ENCODE measurements at regions not wholly inside any gene's neighbourhood (a gene's known extent, or its start where the extent isn't known, plus 50 kb on each side); places are given as distances from the start of the nearest gene placed in this dataset.

DNA sequence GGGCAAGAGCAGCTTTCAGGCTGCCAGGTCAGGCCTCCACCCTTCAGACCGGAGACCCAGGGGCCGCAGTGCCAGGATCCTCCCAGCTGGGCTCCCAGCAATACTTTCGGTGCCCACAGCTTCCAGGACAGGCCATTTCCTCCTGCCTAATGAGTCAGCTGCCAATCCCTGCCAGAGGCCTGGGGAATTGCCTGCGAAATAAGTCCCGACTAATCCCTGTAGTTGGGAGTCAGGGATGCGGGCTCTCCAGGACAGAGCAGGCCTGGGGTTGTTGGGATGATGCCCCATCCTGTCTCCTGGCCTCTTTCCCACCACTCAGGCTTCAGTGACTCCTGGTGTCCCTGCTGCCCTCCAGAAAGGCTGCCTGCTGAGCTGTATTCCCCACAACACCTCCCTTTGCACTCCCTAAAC is 143.5 kb upstream of the UNC5B start:
- no peak overlapping the region for H2AFZ ChIP-seq (ENCODE audit: insufficient read depth, low read depth, low read length, poor library complexity, severe bottlenecking)
- no peak overlapping the region for H3K4me2 ChIP-seq (replicated peaks; ENCODE audit: low read depth, low read length, poor library complexity, severe bottlenecking)
- no peaks in the 10 kb centered on the region for H3K79me2 ChIP-seq (ENCODE audit: control insufficient read depth, insufficient read depth, low read length)
- H3K4me1 ChIP-seq (ENCODE audit: control insufficient read depth in 2 of 2, insufficient read depth in 2 of 2, low read length in 2 of 2): no peaks in the 10 kb centered on the region
- H3K27me3 ChIP-seq (replicated peaks in 1 of 4; ENCODE audit: control extremely low read depth in 1 of 4, control insufficient read depth in 3 of 4, insufficient read depth in 4 of 4, low read length in 3 of 4): peaks cover 0 to 3% (median 0%) of the 10 kb centered on the region in 4 experiments
- no peak overlapping the region for H3K27ac ChIP-seq (ENCODE audit: low read length in 2 of 2)
- no peaks in the 10 kb centered on the region for H3K4me1 Mint-ChIP-seq
- H3K4me3 Mint-ChIP-seq: no peak overlapping the region
- H3K9me3 ChIP-seq (ENCODE audit: control extremely low read depth in 1 of 3, control insufficient read depth in 2 of 3, insufficient read depth in 1 of 3, low read length in 2 of 3): no peaks in the 10 kb centered on the region
- H3K4me3 ChIP-seq (ENCODE audit: control extremely low read depth in 1 of 5, extremely low read depth in 1 of 5, insufficient read depth in 1 of 5, low read depth in 2 of 5, low read length in 4 of 5): no peak overlapping the region
- no peak for ATAC-seq (ENCODE audit: low read depth)
- H3K36me3 ChIP-seq (replicated peaks in 1 of 2; ENCODE audit: control extremely low read depth in 1 of 2, control insufficient read depth in 1 of 2, extremely low read depth in 1 of 2, insufficient read depth in 2 of 2, low read length in 1 of 2): no peaks in the 10 kb centered on the region
- WGBS (ENCODE audit: insufficient coverage): 94% methylated on average over 6 of the region's 6 CpGs
- H3K27ac Mint-ChIP-seq: no peak overlapping the region
- H3K9ac ChIP-seq (ENCODE audit: low read length): no peak overlapping the region
- no peaks in the 10 kb centered on the region for H4K20me1 ChIP-seq (ENCODE audit: control insufficient read depth, insufficient read depth, low read length, poor library complexity, severe bottlenecking)
- intact Hi-C loops (cut with micrococcal nuclease): no loop called here
- DNase-seq: no peak
- H3K27me3 Mint-ChIP-seq: peaks cover 7% of the 10 kb centered on the region
- TF ChIP-seq, protein P1, sequence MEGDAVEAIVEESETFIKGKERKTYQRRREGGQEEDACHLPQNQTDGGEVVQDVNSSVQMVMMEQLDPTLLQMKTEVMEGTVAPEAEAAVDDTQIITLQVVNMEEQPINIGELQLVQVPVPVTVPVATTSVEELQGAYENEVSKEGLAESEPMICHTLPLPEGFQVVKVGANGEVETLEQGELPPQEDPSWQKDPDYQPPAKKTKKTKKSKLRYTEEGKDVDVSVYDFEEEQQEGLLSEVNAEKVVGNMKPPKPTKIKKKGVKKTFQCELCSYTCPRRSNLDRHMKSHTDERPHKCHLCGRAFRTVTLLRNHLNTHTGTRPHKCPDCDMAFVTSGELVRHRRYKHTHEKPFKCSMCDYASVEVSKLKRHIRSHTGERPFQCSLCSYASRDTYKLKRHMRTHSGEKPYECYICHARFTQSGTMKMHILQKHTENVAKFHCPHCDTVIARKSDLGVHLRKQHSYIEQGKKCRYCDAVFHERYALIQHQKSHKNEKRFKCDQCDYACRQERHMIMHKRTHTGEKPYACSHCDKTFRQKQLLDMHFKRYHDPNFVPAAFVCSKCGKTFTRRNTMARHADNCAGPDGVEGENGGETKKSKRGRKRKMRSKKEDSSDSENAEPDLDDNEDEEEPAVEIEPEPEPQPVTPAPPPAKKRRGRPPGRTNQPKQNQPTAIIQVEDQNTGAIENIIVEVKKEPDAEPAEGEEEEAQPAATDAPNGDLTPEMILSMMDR (IDR thresholded peaks at IDR 0.05): no peak
- no peak for TF ChIP-seq EZH2 (IDR thresholded peaks at IDR 0.05; ENCODE audit: borderline replicate concordance, insufficient read depth, low read depth, low read length, poor library complexity, severe bottlenecking)
- H3K9me3 Mint-ChIP-seq (ENCODE audit: insufficient read depth): no peaks in the 10 kb centered on the region
- CTCF ChIA-PET: no interaction called here
- POLR2A ChIA-PET: no interaction called here

DNA sequence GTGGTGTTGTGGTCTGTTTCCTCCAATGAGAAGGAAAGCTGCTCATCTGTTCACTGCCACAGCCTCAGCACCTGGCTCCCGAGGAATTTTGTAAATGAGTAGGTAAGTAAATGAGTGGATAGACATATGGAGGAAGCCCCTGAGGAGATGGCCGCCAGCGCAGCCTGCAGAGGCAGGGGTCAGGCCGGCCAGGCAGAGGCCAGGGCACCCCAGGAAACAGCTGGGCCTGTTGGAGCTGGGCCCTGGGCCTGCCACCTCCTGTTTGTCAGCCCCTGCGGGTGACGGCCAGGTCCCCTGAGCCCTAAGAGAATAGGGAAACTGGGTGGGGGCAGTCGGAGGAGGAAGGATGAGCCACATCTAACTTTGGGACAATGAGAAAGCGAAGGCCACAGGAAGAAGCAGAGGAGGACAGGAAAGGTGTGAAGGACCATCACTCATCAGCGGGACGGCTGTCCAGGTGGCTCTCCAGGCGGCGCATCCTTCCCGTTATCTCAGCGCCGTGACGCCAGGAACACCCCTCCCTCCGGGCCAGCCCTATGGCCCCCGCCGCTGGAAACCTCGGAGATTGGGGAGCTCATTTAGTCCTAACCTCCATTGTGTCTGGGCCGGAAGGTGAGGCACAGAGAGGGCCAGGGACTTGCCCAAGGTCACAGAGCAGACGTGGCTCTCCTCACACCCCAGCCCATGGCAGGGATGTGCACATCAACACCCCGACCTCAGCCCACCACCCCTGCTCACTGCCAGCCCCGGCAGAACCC is 142.3 kb upstream of the UNC5B start:
- no peaks in the 10 kb centered on the region for H3K36me3 ChIP-seq (replicated peaks in 1 of 2; ENCODE audit: control extremely low read depth in 1 of 2, control insufficient read depth in 1 of 2, extremely low read depth in 1 of 2, insufficient read depth in 2 of 2, low read length in 1 of 2)
- no peak overlapping the region for H2AFZ ChIP-seq (ENCODE audit: insufficient read depth, low read depth, low read length, poor library complexity, severe bottlenecking)
- no peaks in the 10 kb centered on the region for H4K20me1 ChIP-seq (ENCODE audit: control insufficient read depth, insufficient read depth, low read length, poor library complexity, severe bottlenecking)
- H3K27me3 ChIP-seq (replicated peaks in 1 of 4; ENCODE audit: control extremely low read depth in 1 of 4, control insufficient read depth in 3 of 4, insufficient read depth in 4 of 4, low read length in 3 of 4): peaks cover 0 to 2% (median 0%) of the 10 kb centered on the region in 4 experiments
- H3K9ac ChIP-seq (ENCODE audit: low read length): no peak overlapping the region
- Mint-ChIP-seq H3K9me3 (ENCODE audit: insufficient read depth) (no peaks in the 10 kb centered on the region), H3K4me3 (no peak overlapping the region), H3K27ac (no peak overlapping the region), H3K4me1 (no peaks in the 10 kb centered on the region), H3K27me3 (peaks cover 4% of the 10 kb centered on the region)
- DNase-seq (no peak), ATAC-seq (ENCODE audit: low read depth) (no peak)
- H3K4me2 ChIP-seq (replicated peaks; ENCODE audit: low read depth, low read length, poor library complexity, severe bottlenecking): no peak overlapping the region
- no peak overlapping the region for H3K4me3 ChIP-seq (ENCODE audit: control extremely low read depth in 1 of 5, extremely low read depth in 1 of 5, insufficient read depth in 1 of 5, low read depth in 2 of 5, low read length in 4 of 5)
- no peaks in the 10 kb centered on the region for H3K4me1 ChIP-seq (ENCODE audit: control insufficient read depth in 2 of 2, insufficient read depth in 2 of 2, low read length in 2 of 2)
- no peak overlapping the region for H3K27ac ChIP-seq (ENCODE audit: low read length in 2 of 2)
- ChIA-PET POLR2A (no interaction called here), CTCF (no interaction called here)
- H3K79me2 ChIP-seq (ENCODE audit: control insufficient read depth, insufficient read depth, low read length): no peaks in the 10 kb centered on the region
- TF ChIP-seq, protein P1 (IDR thresholded peaks at IDR 0.05): no peak
- no peak for TF ChIP-seq EZH2 (IDR thresholded peaks at IDR 0.05; ENCODE audit: borderline replicate concordance, insufficient read depth, low read depth, low read length, poor library complexity, severe bottlenecking)
- 75% methylated on average over 22 of the region's 24 CpGs for WGBS (ENCODE audit: insufficient coverage)
- no peaks in the 10 kb centered on the region for H3K9me3 ChIP-seq (ENCODE audit: control extremely low read depth in 1 of 3, control insufficient read depth in 2 of 3, insufficient read depth in 1 of 3, low read length in 2 of 3)
- intact Hi-C loops (cut with micrococcal nuclease): no loop called here
